ENCODE measurements at regions not wholly inside any gene's neighbourhood (a gene's known extent, or its start where the extent isn't known, plus 50 kb on each side); places are given as distances from the start of the nearest gene placed in this dataset.

DNA sequence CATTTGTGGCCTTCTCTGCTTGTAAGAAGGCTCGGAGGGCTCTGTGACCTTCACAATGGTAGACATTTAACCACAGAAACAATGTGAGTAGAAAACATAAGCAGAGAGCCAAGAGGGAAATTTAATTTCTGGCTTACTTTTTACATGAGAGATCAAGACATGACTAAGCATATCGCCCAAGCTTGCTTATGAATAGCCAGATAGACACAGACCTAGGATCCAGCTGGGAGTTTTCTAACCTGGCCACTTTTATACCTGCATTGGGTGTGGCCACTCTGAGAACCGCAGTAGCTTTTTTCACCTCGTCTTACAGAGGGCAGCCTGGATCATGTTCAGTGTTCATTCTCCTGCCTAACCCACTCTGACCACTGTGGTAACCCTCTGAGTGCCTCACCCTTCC, 244.9 kb upstream of the KCNN2 start:
- DNase-seq, result no peak
- Histone ChIP-seq H3K27me3 (no peaks in the 10 kb centered on the region), H3K36me3 (replicated peaks in 1 of 2) (no peaks in the 10 kb centered on the region), H3K4me1 (replicated peaks in 1 of 2) (no peaks in the 10 kb centered on the region), H3K9me3 (replicated peaks in 1 of 3) (no peaks in the 10 kb centered on the region), H3K4me3 (no peak overlapping the region), H3K27ac (no peak overlapping the region)
- intact Hi-C loops (cut with DNase I), result no loop called here
- no peak for TF ChIP-seq POLR2A (IDR thresholded peaks at IDR 0.05)
- 71 to 78% (median 73%) methylated on average over 4 of the region's 4 CpGs for WGBS, 4 donors

DNA sequence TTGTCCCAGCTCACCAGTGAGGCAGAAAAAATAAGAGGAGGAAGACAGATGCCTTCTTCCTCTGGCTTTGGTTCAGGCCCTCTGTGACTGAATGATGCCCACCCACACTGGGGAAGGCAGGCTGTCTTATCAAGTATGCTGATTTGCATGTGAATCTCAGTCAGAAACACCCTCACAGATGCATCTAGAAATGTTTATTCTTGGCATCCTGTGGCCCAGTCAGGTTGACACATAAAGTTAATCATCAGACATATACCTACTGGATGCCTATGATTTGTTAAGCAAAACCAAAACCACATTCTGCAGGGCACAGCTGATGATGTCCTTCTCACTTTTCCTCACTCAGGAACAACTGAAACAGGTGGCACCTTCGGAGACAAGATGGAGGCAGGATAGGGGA, 243.4 kb upstream of the KCNN2 start:
- H3K27ac ChIP-seq, result no peak overlapping the region
- H3K36me3 ChIP-seq (replicated peaks in 1 of 2), result no peaks in the 10 kb centered on the region
- no peaks in the 10 kb centered on the region for H3K27me3 ChIP-seq
- no peak overlapping the region for H3K4me3 ChIP-seq
- DNase-seq, result no peak
- no peaks in the 10 kb centered on the region for H3K4me1 ChIP-seq (replicated peaks in 1 of 2)
- no peaks in the 10 kb centered on the region for H3K9me3 ChIP-seq (replicated peaks in 1 of 3)
- no peak for TF ChIP-seq POLR2A (IDR thresholded peaks at IDR 0.05)
- TF ChIP-seq, protein P1, sequence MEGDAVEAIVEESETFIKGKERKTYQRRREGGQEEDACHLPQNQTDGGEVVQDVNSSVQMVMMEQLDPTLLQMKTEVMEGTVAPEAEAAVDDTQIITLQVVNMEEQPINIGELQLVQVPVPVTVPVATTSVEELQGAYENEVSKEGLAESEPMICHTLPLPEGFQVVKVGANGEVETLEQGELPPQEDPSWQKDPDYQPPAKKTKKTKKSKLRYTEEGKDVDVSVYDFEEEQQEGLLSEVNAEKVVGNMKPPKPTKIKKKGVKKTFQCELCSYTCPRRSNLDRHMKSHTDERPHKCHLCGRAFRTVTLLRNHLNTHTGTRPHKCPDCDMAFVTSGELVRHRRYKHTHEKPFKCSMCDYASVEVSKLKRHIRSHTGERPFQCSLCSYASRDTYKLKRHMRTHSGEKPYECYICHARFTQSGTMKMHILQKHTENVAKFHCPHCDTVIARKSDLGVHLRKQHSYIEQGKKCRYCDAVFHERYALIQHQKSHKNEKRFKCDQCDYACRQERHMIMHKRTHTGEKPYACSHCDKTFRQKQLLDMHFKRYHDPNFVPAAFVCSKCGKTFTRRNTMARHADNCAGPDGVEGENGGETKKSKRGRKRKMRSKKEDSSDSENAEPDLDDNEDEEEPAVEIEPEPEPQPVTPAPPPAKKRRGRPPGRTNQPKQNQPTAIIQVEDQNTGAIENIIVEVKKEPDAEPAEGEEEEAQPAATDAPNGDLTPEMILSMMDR (IDR thresholded peaks at IDR 0.05), result no peak
- 80 to 100% (median 91%) methylated on average over 1 of the region's 1 CpG for WGBS, 4 donors
- intact Hi-C loops (cut with DNase I), result no loop called here

DNA sequence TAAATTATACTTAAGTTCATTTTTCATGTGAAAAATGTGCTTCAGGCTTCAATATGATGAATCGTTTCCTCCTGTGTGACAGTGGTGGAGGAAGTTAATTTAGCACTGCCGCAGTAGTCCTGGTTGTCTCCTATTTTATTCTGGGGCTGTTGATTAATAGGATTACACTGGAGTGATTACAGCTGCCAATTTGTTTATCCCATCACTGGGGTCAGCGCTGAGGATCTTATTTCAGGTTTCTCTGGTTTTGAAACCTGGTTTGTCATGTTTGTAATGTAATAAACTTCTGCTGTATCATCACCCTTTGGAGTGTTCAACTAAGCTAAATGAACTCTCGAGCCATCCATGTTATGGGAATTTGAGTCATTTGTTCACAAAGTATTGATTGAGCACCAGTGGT, 241.7 kb upstream of the KCNN2 start:
- 75 to 82% (median 78%) methylated on average over 4 of the region's 4 CpGs for WGBS, 4 donors
- no peak overlapping the region for H3K27ac ChIP-seq
- intact Hi-C loops (cut with DNase I), result no loop called here

DNA sequence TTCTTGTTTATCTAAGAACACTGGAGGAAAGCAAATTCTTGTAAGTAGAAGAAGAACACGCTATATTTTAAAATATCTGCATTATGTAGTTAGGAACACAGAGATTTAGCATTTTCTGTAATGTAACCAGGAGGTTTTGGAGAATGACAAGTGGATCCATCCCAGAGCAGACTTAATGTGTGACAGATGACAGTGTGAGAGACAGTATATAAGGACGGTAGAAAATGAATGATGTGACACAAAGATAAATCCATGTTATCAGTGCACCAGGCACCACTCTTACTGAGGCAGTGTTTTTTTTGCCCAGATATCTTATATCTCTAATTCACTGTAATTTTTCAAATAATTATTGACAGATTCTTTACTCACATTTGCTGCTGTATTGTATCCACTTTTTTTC, 239.0 kb upstream of the KCNN2 start:
- Histone ChIP-seq H3K4me1 (replicated peaks in 1 of 2) (no peaks in the 10 kb centered on the region), H3K36me3 (replicated peaks in 1 of 2) (no peaks in the 10 kb centered on the region), H3K27me3 (no peaks in the 10 kb centered on the region), H3K9me3 (replicated peaks in 1 of 3) (no peaks in the 10 kb centered on the region), H3K4me3 (no peak overlapping the region), H3K27ac (no peak overlapping the region)
- TF ChIP-seq, protein P1 (IDR thresholded peaks at IDR 0.05), result no peak
- TF ChIP-seq POLR2A (IDR thresholded peaks at IDR 0.05), result no peak
- intact Hi-C loops (cut with DNase I), result no loop called here
- WGBS, 4 donors, result 55 to 71% (median 65%) methylated on average over 2 of the region's 2 CpGs
- no peak for DNase-seq

More for the DNA sequence above, 241.7 kb upstream of the KCNN2 start:
- Histone ChIP-seq H3K4me3 (no peak overlapping the region), H3K27me3 (no peaks in the 10 kb centered on the region), H3K9me3 (replicated peaks in 1 of 3) (no peaks in the 10 kb centered on the region), H3K36me3 (replicated peaks in 1 of 2) (no peaks in the 10 kb centered on the region), H3K4me1 (replicated peaks in 1 of 2) (no peaks in the 10 kb centered on the region)
- no peak for DNase-seq
- TF ChIP-seq, protein P1 (IDR thresholded peaks at IDR 0.05), result no peak
- TF ChIP-seq POLR2A (IDR thresholded peaks at IDR 0.05), result no peak

DNA sequence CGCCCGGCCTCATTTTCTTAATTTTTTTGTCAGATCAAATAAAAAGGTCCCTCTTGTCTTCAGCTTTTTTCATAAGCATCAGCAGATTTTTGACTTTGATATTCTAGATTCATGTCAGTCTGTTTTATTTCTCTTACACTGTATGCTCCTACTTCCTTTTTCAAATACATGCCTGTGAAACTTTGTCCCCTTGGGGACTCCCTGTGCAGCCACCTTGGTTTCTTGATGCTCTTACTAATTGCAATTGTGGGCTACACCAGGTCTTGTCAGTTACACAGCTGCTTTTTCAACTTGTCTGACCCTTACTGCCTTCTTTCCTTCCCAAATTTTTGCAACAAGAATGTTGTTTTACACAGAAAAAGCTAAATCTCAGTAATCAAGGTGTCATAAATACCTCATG, 238.2 kb upstream of the KCNN2 start:
- H3K27ac ChIP-seq, result no peak overlapping the region
- intact Hi-C loops (cut with DNase I), result no loop called here
- no peak for DNase-seq
- no peaks in the 10 kb centered on the region for H3K4me1 ChIP-seq (replicated peaks in 1 of 2)
- H3K27me3 ChIP-seq, result no peaks in the 10 kb centered on the region
- H3K36me3 ChIP-seq (replicated peaks in 1 of 2), result no peaks in the 10 kb centered on the region
- 97 to 100% (median 99%) methylated on average over 2 of the region's 2 CpGs for WGBS, 4 donors
- H3K9me3 ChIP-seq (replicated peaks in 1 of 3), result no peaks in the 10 kb centered on the region
- TF ChIP-seq POLR2A (IDR thresholded peaks at IDR 0.05), result no peak
- TF ChIP-seq, protein P1 (IDR thresholded peaks at IDR 0.05), result no peak
- no peak overlapping the region for H3K4me3 ChIP-seq
